Endothelial cell of umbilical vein (primary cell): ENCODE measurements at regions not wholly inside any gene's neighbourhood (a gene's known extent, or its start where the extent isn't known, plus 50 kb on each side); places are given as distances from the start of the nearest gene placed in this dataset.
A peak's percentile ranks its signal among the peaks of the same experiment; 100 is the strongest.

ENCODE experiments used
- BruUV-seq: library from RNA; stranded (reverse); fragments of 400-500 nt; replicated peaks from 2 replicates; lab custom pipeline; 2021; lab: Mats Ljungman, UMichigan
- CTCF ChIA-PET: fragments of 300-600, 350-600 bp; sonication (Branson Sonifier 250); formaldehyde crosslinking; loops from one replicate; lab custom pipeline; 2021; ENCODE audit warnings: antibody characterized with exemption, inconsistent platforms; lab: Charles Lee
- POLR2A ChIA-PET: fragments of 300-600, 350-600 bp; sonication (Branson Sonifier 250); formaldehyde crosslinking; loops from one replicate; lab custom pipeline; 2021; ENCODE audit warnings: antibody characterized with exemption, inconsistent platforms; lab: Charles Lee
- DNase-seq: peaks from one replicate; pipeline ENCODE4 v3.0.0-alpha.2; 2011; ENCODE audit warnings: low read depth, low spot score
- FAIRE-seq: peaks from 2 replicates; lab custom pipeline; 2011; peaks lifted over from hg19 to GRCh38; lab: Jason Lieb, UNC
- H2AFZ ChIP-seq: 2 replicates; pipeline ENCODE4 v1.6.0; 2012; ENCODE audit warnings: low read depth, low read length, control low read depth, inconsistent platforms
- H3K27ac ChIP-seq: 2 replicates; pipeline ENCODE4 v1.5.1; 2011; ENCODE audit warnings: low read depth, mild to moderate bottlenecking, control low read depth, low read length, moderate library complexity; ENCODE audit not compliant: insufficient read depth
- H3K27me3 ChIP-seq, 2 experiments: 2 replicates each; pipeline versions ENCODE4 v1.6.0 to v1.6.1; 2011; ENCODE audit warnings: low read length in 2 of 2, mixed read lengths in 1 of 2; ENCODE audit not compliant: control insufficient read depth in 2 of 2, insufficient read depth in 2 of 2
- H3K36me3 ChIP-seq, 2 experiments: 2 replicates in 1 of 2; 3 replicates in 1 of 2; pipeline ENCODE4 v1.5.1; 2011; ENCODE audit warnings: low read length in 2 of 2, mild to moderate bottlenecking in 1 of 2, moderate library complexity in 1 of 2; ENCODE audit not compliant: control insufficient read depth in 2 of 2, insufficient read depth in 2 of 2; ENCODE audit errors: extremely low read depth in 1 of 2
- H3K4me1 ChIP-seq: 3 replicates; pipeline ENCODE4 v1.5.1; 2011; ENCODE audit warnings: mild to moderate bottlenecking, low read length; ENCODE audit not compliant: control insufficient read depth, insufficient read depth; ENCODE audit errors: extremely low read depth
- H3K4me2 ChIP-seq: 2 replicates; pipeline ENCODE4 v1.6.1; 2011; ENCODE audit warnings: low read length, control low read depth, mixed read lengths; ENCODE audit not compliant: insufficient read depth
- H3K4me3 ChIP-seq, 3 experiments: fragments of 200-600 bp in 1 of 3; sonication (generic), shearing (Covaris generic) in 1 of 3; replicated peaks in 1 of 3; 2 replicates each; pipeline ENCODE4 v1.5.1; 2011 to 2016; ENCODE audit warnings: control low read depth in 3 of 3, low read length in 3 of 3, mild to moderate bottlenecking in 2 of 3, inconsistent platforms in 1 of 3, low read depth in 1 of 3, moderate library complexity in 1 of 3; ENCODE audit not compliant: insufficient read depth in 1 of 3
- H3K79me2 ChIP-seq: 2 replicates; pipeline ENCODE4 v1.6.0; 2012; ENCODE audit warnings: low read length, inconsistent platforms; ENCODE audit not compliant: control insufficient read depth, insufficient read depth
- H3K9ac ChIP-seq: replicated peaks from 2 replicates; pipeline ENCODE3; 2011; ENCODE audit warnings: low read length, control low read depth; ENCODE audit not compliant: insufficient read depth; ENCODE audit errors: extremely low read depth
- H3K9me1 ChIP-seq: replicated peaks from 3 replicates; pipeline ENCODE4 v1.6.0; 2011; ENCODE audit warnings: mild to moderate bottlenecking, low read length; ENCODE audit not compliant: control insufficient read depth, insufficient read depth; ENCODE audit errors: extremely low read depth
- H3K9me3 ChIP-seq: replicated peaks from 2 replicates; pipeline ENCODE4 v1.5.1; 2012; ENCODE audit warnings: low read length, inconsistent platforms; ENCODE audit not compliant: control insufficient read depth, insufficient read depth
- H4K20me1 ChIP-seq: replicated peaks from 2 replicates; pipeline ENCODE3; 2011; ENCODE audit warnings: mild to moderate bottlenecking, low read length; ENCODE audit not compliant: control insufficient read depth, insufficient read depth; ENCODE audit errors: extremely low read depth
- EZH2 ChIP-seq: IDR thresholded peaks from 2 replicates; pipeline ENCODE4 v1.6.1; 2012; ENCODE audit warnings: borderline replicate concordance, low read depth, mild to moderate bottlenecking, moderate library complexity, low read length, inconsistent platforms; ENCODE audit not compliant: severe bottlenecking
- FOS ChIP-seq: IDR thresholded peaks from 2 replicates; pipeline ENCODE4 v1.6.1; 2011; ENCODE audit warnings: mild to moderate bottlenecking, low read length, moderate library complexity, borderline replicate concordance; ENCODE audit not compliant: insufficient read depth
- GATA2 ChIP-seq: IDR thresholded peaks from 2 replicates; pipeline ENCODE4 v1.7.0; 2011; ENCODE audit warnings: low read depth, mild to moderate bottlenecking, moderate library complexity, mixed read lengths, low read length; ENCODE audit not compliant: insufficient read length, insufficient read depth
- JUN ChIP-seq: IDR thresholded peaks from 2 replicates; pipeline ENCODE4 v1.6.1; 2011; ENCODE audit warnings: borderline replicate concordance, low read depth; ENCODE audit not compliant: insufficient read length, insufficient read depth
- MYC ChIP-seq: IDR thresholded peaks from one replicate; pipeline ENCODE4 v1.6.1; 2011; ENCODE audit warnings: mild to moderate bottlenecking, low read depth, low read length
- POLR2A ChIP-seq: IDR thresholded peaks from 2 replicates; pipeline ENCODE4 v1.6.1; 2012; ENCODE audit warnings: low read depth, mild to moderate bottlenecking, control low read depth, low read length
- POLR2AphosphoS5 ChIP-seq: IDR thresholded peaks from 2 replicates; pipeline ENCODE4 v1.6.1; 2012; ENCODE audit warnings: low read depth, mild to moderate bottlenecking, control low read depth, low read length, moderate library complexity; ENCODE audit not compliant: insufficient read depth
- dilution Hi-C: fragments of 300-500 bp; cut with MboI; formaldehyde crosslinking; loops from one replicate; pipeline ENCODE4 v1.15.0; 2019; ENCODE audit warnings: low sequenced_read_pairs; ENCODE audit not compliant: extremely low pct_ligation_motif_present
- intact Hi-C: fragments of 100-400 bp; cut with micrococcal nuclease; formaldehyde crosslinking; loops from one replicate; pipeline ENCODE4 v1.10.0; 2022
- TF ChIP-seq, protein P1 (sequence below), 2 donors: IDR thresholded peaks; 1 replicate in 1 of 2; 2 replicates in 1 of 2; pipeline ENCODE4 v1.5.1; 2011; ENCODE audit warnings: low read length in 2 of 2, mild to moderate bottlenecking in 2 of 2, moderate library complexity in 2 of 2, control low read depth in 1 of 2, inconsistent platforms in 1 of 2, low read depth in 1 of 2; ENCODE audit not compliant: insufficient read depth in 1 of 2; ENCODE audit errors: extremely low read depth in 1 of 2
- TF ChIP-seq, protein P2 (sequence below): IDR thresholded peaks from 2 replicates; pipeline ENCODE4 v1.6.1; 2011; ENCODE audit not compliant: insufficient read depth, insufficient read length

DNA sequence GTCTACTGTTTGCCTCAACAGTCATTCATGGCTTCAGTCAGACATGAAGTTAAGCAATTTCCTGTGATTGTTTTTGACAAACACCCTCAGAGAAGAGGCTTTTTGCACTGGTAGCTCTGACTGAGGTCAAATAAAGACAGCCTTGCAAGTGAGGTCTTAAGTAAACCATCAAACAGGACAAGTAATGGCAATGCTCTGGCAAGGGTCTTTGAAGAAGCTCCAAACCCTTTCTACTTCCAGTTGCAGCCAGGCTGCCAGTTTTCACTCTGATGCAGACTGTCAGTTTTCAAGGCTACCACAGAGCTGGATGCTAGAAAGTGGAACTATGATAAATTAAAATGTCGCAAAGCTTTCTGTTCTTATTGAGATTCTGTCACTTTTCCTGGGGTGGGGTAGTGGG is 421.5 kb upstream of the PTGER4 start:
- peak overlapping the region; percentile 63 for H2AFZ ChIP-seq
- CTCF ChIA-PET = interaction anchor here (0.7 to 1.8 kb wide), 8 partner anchors 10 to 428 kb away, joined by 3 to 7 read pairs (median 3); no protein-coding TSS in a partner anchor

DNA sequence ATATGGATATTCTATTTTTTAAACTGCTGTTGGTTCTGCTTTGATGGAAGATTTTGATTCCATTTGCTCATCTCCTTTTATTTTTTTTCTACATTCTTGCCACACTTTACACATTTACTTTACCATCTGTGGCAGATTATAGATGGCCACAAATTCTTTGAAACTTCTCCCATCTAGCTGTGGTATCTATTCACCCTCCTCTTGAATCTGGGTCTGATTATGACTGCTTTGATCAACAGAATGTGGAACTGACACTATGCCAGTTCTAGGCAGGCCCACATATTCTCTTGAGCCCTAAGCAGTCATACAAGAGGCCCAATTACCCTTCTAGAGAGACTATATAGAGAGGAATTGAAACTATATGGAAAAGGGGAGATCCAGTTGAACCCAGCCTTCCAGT is 439.0 kb upstream of the PTGER4 start:
- Histone ChIP-seq H3K27me3 (no peaks in the 10 kb centered on the region), H3K9ac (no peak overlapping the region), H3K4me1 (no peaks in the 10 kb centered on the region), H4K20me1 (no peaks in the 10 kb centered on the region), H3K4me2 (no peak overlapping the region), H2AFZ (no peak overlapping the region), H3K27ac (no peak overlapping the region), H3K36me3 (no peaks in the 10 kb centered on the region), H3K4me3 (no peak overlapping the region), H3K9me3 (no peaks in the 10 kb centered on the region), H3K79me2 (no peaks in the 10 kb centered on the region), H3K9me1 (no peaks in the 10 kb centered on the region)
- DNase-seq (no peak), FAIRE-seq (no peak)
- ChIA-PET CTCF (interaction anchor here (1.0 kb wide), 1 partner anchor 292 kb away, joined by 4 read pairs; no protein-coding TSS in a partner anchor), POLR2A (no interaction called here)
- BruUV-seq = no TSS peak
- no peak for TF ChIP-seq FOS
- TF ChIP-seq EZH2 = no peak
- no peak for TF ChIP-seq POLR2AphosphoS5
- no peak for TF ChIP-seq JUN
- TF ChIP-seq, protein P1, sequence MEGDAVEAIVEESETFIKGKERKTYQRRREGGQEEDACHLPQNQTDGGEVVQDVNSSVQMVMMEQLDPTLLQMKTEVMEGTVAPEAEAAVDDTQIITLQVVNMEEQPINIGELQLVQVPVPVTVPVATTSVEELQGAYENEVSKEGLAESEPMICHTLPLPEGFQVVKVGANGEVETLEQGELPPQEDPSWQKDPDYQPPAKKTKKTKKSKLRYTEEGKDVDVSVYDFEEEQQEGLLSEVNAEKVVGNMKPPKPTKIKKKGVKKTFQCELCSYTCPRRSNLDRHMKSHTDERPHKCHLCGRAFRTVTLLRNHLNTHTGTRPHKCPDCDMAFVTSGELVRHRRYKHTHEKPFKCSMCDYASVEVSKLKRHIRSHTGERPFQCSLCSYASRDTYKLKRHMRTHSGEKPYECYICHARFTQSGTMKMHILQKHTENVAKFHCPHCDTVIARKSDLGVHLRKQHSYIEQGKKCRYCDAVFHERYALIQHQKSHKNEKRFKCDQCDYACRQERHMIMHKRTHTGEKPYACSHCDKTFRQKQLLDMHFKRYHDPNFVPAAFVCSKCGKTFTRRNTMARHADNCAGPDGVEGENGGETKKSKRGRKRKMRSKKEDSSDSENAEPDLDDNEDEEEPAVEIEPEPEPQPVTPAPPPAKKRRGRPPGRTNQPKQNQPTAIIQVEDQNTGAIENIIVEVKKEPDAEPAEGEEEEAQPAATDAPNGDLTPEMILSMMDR (IDR thresholded peaks at IDR 0.05; ENCODE audit: extremely low read depth in 1 of 2, insufficient read depth in 1 of 2, low read depth in 1 of 2, low read length in 2 of 2) = no peak
- no peak for TF ChIP-seq MYC
- TF ChIP-seq POLR2A = no peak
- TF ChIP-seq, protein P2, sequence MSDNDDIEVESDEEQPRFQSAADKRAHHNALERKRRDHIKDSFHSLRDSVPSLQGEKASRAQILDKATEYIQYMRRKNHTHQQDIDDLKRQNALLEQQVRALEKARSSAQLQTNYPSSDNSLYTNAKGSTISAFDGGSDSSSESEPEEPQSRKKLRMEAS = no peak
- TF ChIP-seq GATA2 = no peak
- dilution Hi-C loops (no loop called here), intact Hi-C loops (no loop called here)

More for the DNA sequence above, 421.5 kb upstream of the PTGER4 start:
- intact Hi-C loops = no loop called here
- peaks cover 8% of the 10 kb centered on the region for H3K4me1 ChIP-seq
- TF ChIP-seq MYC = no peak
- no peak for TF ChIP-seq FOS
- no peak for TF ChIP-seq EZH2
- TF ChIP-seq, protein P2 = no peak
- no peak for TF ChIP-seq JUN
- no peaks in the 10 kb centered on the region for H3K27me3 ChIP-seq
- POLR2A ChIA-PET = interaction anchor here (0.8 kb wide), 1 partner anchor 54 kb away, joined by 3 read pairs; no protein-coding TSS in a partner anchor
- no peaks in the 10 kb centered on the region for H3K9me3 ChIP-seq
- dilution Hi-C loops = no loop called here
- BruUV-seq = no TSS peak
- no peaks in the 10 kb centered on the region for H3K79me2 ChIP-seq
- peak; percentile 71 for DNase-seq
- no peak overlapping the region for H3K9ac ChIP-seq
- H3K36me3 ChIP-seq = no peaks in the 10 kb centered on the region
- H3K4me3 ChIP-seq = no peak overlapping the region
- peak overlapping the region; percentile 22 for H3K4me2 ChIP-seq
- H4K20me1 ChIP-seq = no peaks in the 10 kb centered on the region
- FAIRE-seq = peak; percentile 81
- H3K27ac ChIP-seq = no peak overlapping the region
- no peaks in the 10 kb centered on the region for H3K9me1 ChIP-seq
